Fibroblast of lung (primary cell): ENCODE measurements at regions not wholly inside any gene's neighbourhood (a gene's known extent, or its start where the extent isn't known, plus 50 kb on each side); places are given as distances from the start of the nearest gene placed in this dataset.
A peak's percentile ranks its signal among the peaks of the same experiment; 100 is the strongest.

Experiments
- DNase-seq, 2 donors: peaks; one replicate each; pipeline versions ENCODE4 v3.0.0 to v3.0.0-alpha.2; 2010; ENCODE audit warnings: low read depth in 2 of 2
- H2AFZ ChIP-seq: 2 replicates; pipeline ENCODE4 v1.5.1; 2012; ENCODE audit warnings: low read length, control low read depth, inconsistent platforms
- H3K27ac ChIP-seq: 2 replicates; pipeline ENCODE4 v1.5.1; 2011; ENCODE audit warnings: low read length, control low read depth; ENCODE audit not compliant: insufficient read depth
- H3K27me3 ChIP-seq: 2 replicates; pipeline ENCODE4 v1.5.1; 2011; ENCODE audit warnings: mild to moderate bottlenecking, low read length; ENCODE audit not compliant: control insufficient read depth, insufficient read depth
- H3K36me3 ChIP-seq: 2 replicates; pipeline ENCODE4 v1.5.1; 2011; ENCODE audit warnings: low read length; ENCODE audit not compliant: control insufficient read depth, insufficient read depth
- H3K4me1 ChIP-seq: 2 replicates; pipeline ENCODE4 v1.5.1; 2011; ENCODE audit warnings: low read length; ENCODE audit not compliant: control insufficient read depth, insufficient read depth; ENCODE audit errors: extremely low read depth
- H3K4me2 ChIP-seq: 2 replicates; pipeline ENCODE4 v1.5.1; 2011; ENCODE audit warnings: low read length, control low read depth; ENCODE audit not compliant: insufficient read depth; ENCODE audit errors: extremely low read depth
- H3K4me3 ChIP-seq, 4 experiments: fragments of 200-600 bp in 1 of 4; sonication (generic) in 1 of 4; replicated peaks in 1 of 4; 2 replicates each; pipeline ENCODE4 v1.5.1; 2011 to 2016; ENCODE audit warnings: low read length in 4 of 4, low read depth in 3 of 4, mild to moderate bottlenecking in 3 of 4, control low read depth in 2 of 4, inconsistent platforms in 1 of 4, mixed read lengths in 1 of 4; ENCODE audit not compliant: insufficient read depth in 1 of 4; ENCODE audit errors: control extremely low read depth in 1 of 4
- H3K79me2 ChIP-seq: 2 replicates; pipeline ENCODE4 v1.5.1; 2012; ENCODE audit warnings: mild to moderate bottlenecking, low read length, inconsistent platforms; ENCODE audit not compliant: control insufficient read depth, insufficient read depth
- H3K9ac ChIP-seq: 2 replicates; pipeline ENCODE4 v1.5.1; 2011; ENCODE audit warnings: mild to moderate bottlenecking, low read length, control low read depth; ENCODE audit not compliant: insufficient read depth
- H3K9me3 ChIP-seq: 2 replicates; pipeline ENCODE4 v1.5.1; 2012; ENCODE audit warnings: low read depth, low read length; ENCODE audit not compliant: control insufficient read depth, insufficient read depth
- H4K20me1 ChIP-seq: 2 replicates; pipeline ENCODE4 v1.5.1; 2011; ENCODE audit warnings: low read length; ENCODE audit not compliant: control insufficient read depth, insufficient read depth; ENCODE audit errors: extremely low read depth
- EZH2 ChIP-seq: IDR thresholded peaks from 2 replicates; pipeline ENCODE4 v1.5.1; 2012; ENCODE audit warnings: low read length, control low read depth, mild to moderate bottlenecking; ENCODE audit errors: missing control alignments
- TF ChIP-seq, protein P1 (sequence below), 2 donors: IDR thresholded peaks in 1 of 2; conservative IDR thresholded peaks in 1 of 2; 1 replicate in 1 of 2; 2 replicates in 1 of 2; pipeline ENCODE4 v1.5.1; 2011 to 2012; ENCODE audit warnings: low read length in 2 of 2, control low read depth in 1 of 2, inconsistent platforms in 1 of 2, low read depth in 1 of 2, mild to moderate bottlenecking in 1 of 2

DNA sequence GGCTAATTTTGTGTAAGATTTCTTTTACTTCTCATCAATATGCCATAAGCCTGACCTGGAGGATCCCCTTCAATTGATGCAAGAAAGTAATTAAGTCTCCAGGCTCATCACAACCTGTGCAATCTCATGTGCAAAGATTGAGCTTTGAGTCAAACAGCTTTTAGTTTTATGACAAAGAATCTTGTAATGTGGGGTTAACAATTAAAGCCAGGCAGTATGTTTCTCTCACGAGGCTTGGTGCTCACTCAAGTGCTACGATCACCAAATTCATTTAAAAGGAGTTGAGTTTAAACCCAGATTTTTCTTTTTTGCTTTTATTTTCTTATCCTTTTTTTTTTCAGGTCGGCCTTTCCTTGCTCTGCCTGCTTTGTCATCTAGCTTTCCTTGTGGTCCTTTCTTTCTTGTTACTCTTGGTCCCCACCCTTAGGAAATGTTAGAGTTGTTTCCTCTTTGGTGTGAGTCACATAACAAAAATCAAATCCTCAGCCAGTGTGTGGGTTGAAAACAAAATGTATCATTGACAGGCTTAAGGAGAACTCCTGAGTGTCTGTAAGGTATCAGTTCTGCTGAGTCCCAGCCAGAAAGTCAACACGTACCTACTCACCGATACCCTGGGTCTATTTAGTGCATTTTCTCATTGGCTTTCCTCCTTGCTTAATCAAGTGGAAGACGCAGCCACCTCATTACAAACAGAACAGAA lies 1037.2 kb downstream of the ADGRL2 start:
- Histone ChIP-seq H3K79me2 (no peaks in the 10 kb centered on the region), H3K4me1 (peaks cover 2% of the 10 kb centered on the region), H3K9ac (no peak overlapping the region), H4K20me1 (no peaks in the 10 kb centered on the region), H3K4me2 (no peak overlapping the region), H3K9me3 (no peaks in the 10 kb centered on the region), H3K27me3 (no peaks in the 10 kb centered on the region), H2AFZ (no peak overlapping the region), H3K4me3 (no peak overlapping the region), H3K36me3 (no peaks in the 10 kb centered on the region), H3K27ac (no peak overlapping the region)
- TF ChIP-seq, protein P1, sequence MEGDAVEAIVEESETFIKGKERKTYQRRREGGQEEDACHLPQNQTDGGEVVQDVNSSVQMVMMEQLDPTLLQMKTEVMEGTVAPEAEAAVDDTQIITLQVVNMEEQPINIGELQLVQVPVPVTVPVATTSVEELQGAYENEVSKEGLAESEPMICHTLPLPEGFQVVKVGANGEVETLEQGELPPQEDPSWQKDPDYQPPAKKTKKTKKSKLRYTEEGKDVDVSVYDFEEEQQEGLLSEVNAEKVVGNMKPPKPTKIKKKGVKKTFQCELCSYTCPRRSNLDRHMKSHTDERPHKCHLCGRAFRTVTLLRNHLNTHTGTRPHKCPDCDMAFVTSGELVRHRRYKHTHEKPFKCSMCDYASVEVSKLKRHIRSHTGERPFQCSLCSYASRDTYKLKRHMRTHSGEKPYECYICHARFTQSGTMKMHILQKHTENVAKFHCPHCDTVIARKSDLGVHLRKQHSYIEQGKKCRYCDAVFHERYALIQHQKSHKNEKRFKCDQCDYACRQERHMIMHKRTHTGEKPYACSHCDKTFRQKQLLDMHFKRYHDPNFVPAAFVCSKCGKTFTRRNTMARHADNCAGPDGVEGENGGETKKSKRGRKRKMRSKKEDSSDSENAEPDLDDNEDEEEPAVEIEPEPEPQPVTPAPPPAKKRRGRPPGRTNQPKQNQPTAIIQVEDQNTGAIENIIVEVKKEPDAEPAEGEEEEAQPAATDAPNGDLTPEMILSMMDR (conservative IDR thresholded peaks at IDR 0.05 in 1 of 2, IDR thresholded peaks at IDR 0.05 in 1 of 2; ENCODE audit: low read depth in 1 of 2, low read length in 2 of 2): no peak
- no peak for TF ChIP-seq EZH2
- DNase-seq: peak; percentile 6 to 61

DNA sequence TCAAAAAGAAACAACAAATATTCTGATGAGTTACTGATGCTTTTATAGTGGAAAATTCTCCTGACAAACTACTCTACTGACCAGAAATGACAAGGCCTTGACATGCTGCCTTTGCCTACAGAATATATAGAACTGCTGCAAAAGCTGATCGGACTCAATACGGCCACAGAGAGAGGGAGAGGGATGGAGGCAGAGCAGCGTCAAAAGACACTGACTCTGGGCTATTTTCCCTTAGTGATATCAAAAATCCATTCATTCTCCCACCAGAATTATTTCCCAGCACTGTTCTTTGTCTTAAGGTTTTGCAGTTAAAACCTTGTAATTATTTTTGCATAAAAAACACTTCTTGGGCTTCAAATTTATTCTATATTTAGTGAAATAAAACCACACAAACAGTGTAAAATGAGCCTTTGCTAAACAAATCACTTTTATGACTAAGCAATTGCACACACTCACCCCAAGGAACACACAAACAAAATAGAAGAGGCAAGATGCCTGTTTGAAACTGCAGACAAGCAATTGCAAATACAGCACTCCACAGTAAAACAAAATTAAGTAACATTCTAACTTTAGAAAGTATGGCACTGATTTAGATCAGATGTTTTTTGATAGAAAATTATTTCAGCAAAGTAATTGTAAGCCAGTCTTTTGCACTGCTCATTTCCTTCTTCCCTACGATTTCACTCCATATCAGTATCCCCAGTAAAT lies 1036.4 kb downstream of the ADGRL2 start:
- Histone ChIP-seq H3K27me3 (no peaks in the 10 kb centered on the region), H3K9me3 (no peaks in the 10 kb centered on the region), H3K36me3 (no peaks in the 10 kb centered on the region), H2AFZ (no peak overlapping the region), H3K4me1 (peaks cover 2% of the 10 kb centered on the region), H3K79me2 (no peaks in the 10 kb centered on the region), H3K4me3 (no peak overlapping the region), H4K20me1 (no peaks in the 10 kb centered on the region), H3K27ac (no peak overlapping the region), H3K9ac (no peak overlapping the region), H3K4me2 (peak overlapping the region; percentile 17)
- no peak for TF ChIP-seq EZH2
- TF ChIP-seq, protein P1 (conservative IDR thresholded peaks at IDR 0.05 in 1 of 2, IDR thresholded peaks at IDR 0.05 in 1 of 2; ENCODE audit: low read depth in 1 of 2, low read length in 2 of 2): no peak
- peak in 1 of 2 donors; percentile 48 for DNase-seq

DNA sequence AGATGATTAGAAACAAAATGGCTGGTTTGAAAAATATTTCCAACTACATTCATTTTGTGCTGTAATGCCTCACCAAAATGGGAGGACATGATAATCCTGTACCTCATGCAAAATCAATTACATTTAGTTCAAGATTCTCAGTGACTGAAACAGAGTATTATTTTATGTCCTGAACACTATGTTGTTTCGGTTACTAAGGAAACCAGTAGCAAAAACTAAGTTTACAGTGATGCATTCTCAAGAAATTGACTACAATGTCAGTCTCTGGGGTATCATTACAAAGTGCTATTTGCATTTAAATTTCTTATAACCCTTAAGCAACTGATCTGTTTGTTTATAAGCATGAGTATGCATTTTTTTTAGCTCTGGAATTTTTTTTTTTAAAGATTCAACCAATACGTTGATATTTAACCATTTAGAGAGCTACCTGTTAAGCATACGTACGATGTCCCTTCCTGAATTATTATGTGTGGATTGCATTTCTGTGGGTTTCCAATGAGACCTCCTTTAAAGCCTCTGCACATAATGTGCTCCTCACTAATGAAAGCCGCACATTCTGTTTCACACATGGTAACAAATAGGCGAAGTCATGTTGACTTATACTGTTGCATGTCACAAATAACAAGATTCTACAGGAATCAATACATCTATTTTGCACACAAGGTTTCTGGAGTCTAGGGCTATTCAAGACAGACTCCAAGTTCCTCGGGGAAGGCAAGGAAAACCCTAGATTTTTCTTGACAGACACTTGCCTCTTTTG lies 1035.7 kb downstream of the ADGRL2 start:
- no peak overlapping the region for H3K4me2 ChIP-seq
- no peak overlapping the region for H3K4me3 ChIP-seq
- no peak overlapping the region for H3K27ac ChIP-seq
- H3K9ac ChIP-seq: no peak overlapping the region
- H2AFZ ChIP-seq: no peak overlapping the region
- H3K36me3 ChIP-seq: no peaks in the 10 kb centered on the region
- H3K27me3 ChIP-seq: no peaks in the 10 kb centered on the region
- no peaks in the 10 kb centered on the region for H4K20me1 ChIP-seq
- no peaks in the 10 kb centered on the region for H3K9me3 ChIP-seq
- no peaks in the 10 kb centered on the region for H3K79me2 ChIP-seq
- TF ChIP-seq EZH2: no peak
- TF ChIP-seq, protein P1 (conservative IDR thresholded peaks at IDR 0.05 in 1 of 2, IDR thresholded peaks at IDR 0.05 in 1 of 2; ENCODE audit: low read depth in 1 of 2, low read length in 2 of 2): no peak
- no peak for DNase-seq
- H3K4me1 ChIP-seq: peaks cover 2% of the 10 kb centered on the region
